GM11168 (cell line): ENCODE measurements at regions not wholly inside any gene's neighbourhood (a gene's known extent, or its start where the extent isn't known, plus 50 kb on each side); places are given as distances from the start of the nearest gene placed in this dataset.

Source experiments
- in situ Hi-C: fragments of 300-500 bp; cut with MboI; formaldehyde crosslinking; loops from one replicate; pipeline ENCODE4 v1.12.0; 2022; ENCODE audit warnings: low sequenced_read_pairs; ENCODE audit not compliant: unreplicated experiment

GRCh38 chr15:39299486-39300267, 281.2 kb upstream of the THBS1 start:
- in situ Hi-C loops, result loop anchor here (25.0 kb wide), 1 partner anchor 288 kb away; the partner anchor contains the start of gene THBS1

GRCh38 chr15:39300451-39301153, 280.3 kb upstream of the THBS1 start:
- in situ Hi-C loops, result loop anchor here (25.0 kb wide), 1 partner anchor 287 kb away; the partner anchor contains the start of gene THBS1

- in situ Hi-C loops, result loop anchor here (25.0 kb wide), 1 partner anchor 286 kb away; the partner anchor contains the start of gene THBS1
Measured at GRCh38 chr15:39301589-39301999, 279.3 kb upstream of the THBS1 start.

GRCh38 chr15:39302936-39303335, 277.9 kb upstream of the THBS1 start:
- in situ Hi-C loops, result loop anchor here (25.0 kb wide), 1 partner anchor 284 kb away; the partner anchor contains the start of gene THBS1

GRCh38 chr15:39304201-39304841, 276.6 kb upstream of the THBS1 start:
- in situ Hi-C loops, result loop anchor here (25.0 kb wide), 1 partner anchor 283 kb away; the partner anchor contains the start of gene THBS1

- in situ Hi-C loops, result loop anchor here (25.0 kb wide), 1 partner anchor 282 kb away; the partner anchor contains the start of gene THBS1
Measured at GRCh38 chr15:39304931-39305728, 275.7 kb upstream of the THBS1 start.

- in situ Hi-C loops, result loop anchor here (25.0 kb wide), 1 partner anchor 277 kb away; the partner anchor contains the start of gene THBS1
Measured at GRCh38 chr15:39310633-39311032, 270.2 kb upstream of the THBS1 start.

- in situ Hi-C loops, result loop anchor here (25.0 kb wide), 1 partner anchor 274 kb away; the partner anchor contains the start of gene THBS1
Measured at GRCh38 chr15:39312984-39313383, 267.9 kb upstream of the THBS1 start.

GRCh38 chr15:39313467-39313866, 267.4 kb upstream of the THBS1 start:
- in situ Hi-C loops, result loop anchor here (25.0 kb wide), 1 partner anchor 274 kb away; the partner anchor contains the start of gene THBS1

- in situ Hi-C loops, result loop anchor here (25.0 kb wide), 1 partner anchor 273 kb away; the partner anchor contains the start of gene THBS1
Measured at GRCh38 chr15:39313881-39314280, 267.0 kb upstream of the THBS1 start.

GRCh38 chr15:39315206-39315850, 265.6 kb upstream of the THBS1 start:
- in situ Hi-C loops, result loop anchor here (25.0 kb wide), 1 partner anchor 272 kb away; the partner anchor contains the start of gene THBS1

- in situ Hi-C loops, result loop anchor here (25.0 kb wide), 1 partner anchor 270 kb away; the partner anchor contains the start of gene THBS1
Measured at GRCh38 chr15:39317225-39317624, 263.7 kb upstream of the THBS1 start.

- in situ Hi-C loops, result loop anchor here (25.0 kb wide), 1 partner anchor 269 kb away; the partner anchor contains the start of gene THBS1
Measured at GRCh38 chr15:39318231-39318630, 262.6 kb upstream of the THBS1 start.

GRCh38 chr15:39320355-39320754, 260.5 kb upstream of the THBS1 start:
- in situ Hi-C loops, result loop anchor here (25.0 kb wide), 1 partner anchor 267 kb away; the partner anchor contains the start of gene THBS1

- in situ Hi-C loops, result loop anchor here (25.0 kb wide), 1 partner anchor 266 kb away; the partner anchor contains the start of gene THBS1
Measured at GRCh38 chr15:39320886-39321285, 260.0 kb upstream of the THBS1 start.

- in situ Hi-C loops, result loop anchor here (25.0 kb wide), 1 partner anchor 265 kb away; the partner anchor contains the start of gene THBS1
Measured at GRCh38 chr15:39321977-39322376, 258.9 kb upstream of the THBS1 start.

- in situ Hi-C loops, result loop anchor here (25.0 kb wide), 1 partner anchor 264 kb away; the partner anchor contains the start of gene THBS1
Measured at GRCh38 chr15:39323157-39323556, 257.7 kb upstream of the THBS1 start.

- in situ Hi-C loops, result loop anchor here (25.0 kb wide), 1 partner anchor 264 kb away; the partner anchor contains the start of gene THBS1
Measured at GRCh38 chr15:39323706-39324105, 257.2 kb upstream of the THBS1 start.
